Keratinocyte (primary cell): ENCODE measurements at regions not wholly inside any gene's neighbourhood (a gene's known extent, or its start where the extent isn't known, plus 50 kb on each side); places are given as distances from the start of the nearest gene placed in this dataset.
A peak's percentile ranks its signal among the peaks of the same experiment; 100 is the strongest.

Source experiments
- DNase-seq: peaks from one replicate; pipeline ENCODE4 v3.0.0-alpha.2; 2011; ENCODE audit warnings: low read depth, missing footprints, low spot score
- FAIRE-seq: peaks from 2 replicates; lab custom pipeline; 2011; peaks lifted over from hg19 to GRCh38; lab: Jason Lieb, UNC
- H2AFZ ChIP-seq: 2 replicates; pipeline ENCODE4 v1.6.0; 2012; ENCODE audit warnings: low read length, control low read depth, inconsistent platforms; ENCODE audit not compliant: control insufficient read depth
- H3K27ac ChIP-seq: 2 replicates; pipeline ENCODE4 v1.5.1; 2011; ENCODE audit warnings: low read length; ENCODE audit not compliant: control insufficient read depth, insufficient read depth
- H3K27me3 ChIP-seq: 3 replicates; pipeline ENCODE4 v1.6.0; 2011; ENCODE audit warnings: low read length; ENCODE audit not compliant: control insufficient read depth, insufficient read depth; ENCODE audit errors: extremely low read depth
- H3K36me3 ChIP-seq, 2 experiments: 2 replicates in 1 of 2; 3 replicates in 1 of 2; pipeline ENCODE4 v1.5.1; 2011; ENCODE audit warnings: low read length in 2 of 2, mild to moderate bottlenecking in 1 of 2; ENCODE audit not compliant: control insufficient read depth in 2 of 2, insufficient read depth in 2 of 2; ENCODE audit errors: extremely low read depth in 1 of 2
- H3K4me1 ChIP-seq: 3 replicates; pipeline ENCODE4 v1.5.1; 2011; ENCODE audit warnings: low read length; ENCODE audit not compliant: control insufficient read depth, insufficient read depth; ENCODE audit errors: extremely low read depth
- H3K4me2 ChIP-seq: 3 replicates; pipeline ENCODE4 v1.6.0; 2011; ENCODE audit warnings: low read depth, low read length; ENCODE audit not compliant: control insufficient read depth, insufficient read depth; ENCODE audit errors: extremely low read depth
- H3K4me3 ChIP-seq, 3 experiments: fragments of 200-600 bp in 1 of 3; sonication (generic) in 1 of 3; 2 replicates in 2 of 3; 3 replicates in 1 of 3; pipeline ENCODE4 v1.5.1; 2011 to 2016; ENCODE audit warnings: low read length in 3 of 3, mild to moderate bottlenecking in 3 of 3, control low read depth in 2 of 3, inconsistent platforms in 1 of 3, low read depth in 1 of 3, mixed read lengths in 1 of 3, mixed run types in 1 of 3, moderate library complexity in 1 of 3; ENCODE audit not compliant: control insufficient read depth in 2 of 3, insufficient read depth in 2 of 3; ENCODE audit errors: extremely low read depth in 1 of 3
- H3K79me2 ChIP-seq: 2 replicates; pipeline ENCODE4 v1.6.0; 2012; ENCODE audit warnings: low read length; ENCODE audit not compliant: control insufficient read depth, insufficient read depth
- H3K9ac ChIP-seq: 3 replicates; pipeline ENCODE4 v1.6.0; 2011; ENCODE audit warnings: low read length; ENCODE audit not compliant: control insufficient read depth, insufficient read depth; ENCODE audit errors: extremely low read depth
- H3K9me1 ChIP-seq: 3 replicates; pipeline ENCODE4 v1.6.0; 2011; ENCODE audit warnings: low read length; ENCODE audit not compliant: control insufficient read depth, insufficient read depth; ENCODE audit errors: extremely low read depth
- H3K9me3 ChIP-seq: 2 replicates; pipeline ENCODE4 v1.5.1; 2012; ENCODE audit warnings: low read depth, low read length; ENCODE audit not compliant: control insufficient read depth
- H4K20me1 ChIP-seq: 3 replicates; pipeline ENCODE4 v1.6.0; 2011; ENCODE audit warnings: low read length; ENCODE audit not compliant: control insufficient read depth, insufficient read depth; ENCODE audit errors: extremely low read depth
- EZH2 ChIP-seq: IDR thresholded peaks from one replicate; pipeline ENCODE4 v1.6.1; 2012; ENCODE audit warnings: inconsistent platforms, mild to moderate bottlenecking, low read length, moderate library complexity
- dilution Hi-C: fragments of 300-500 bp; cut with MboI; formaldehyde crosslinking; loops from one replicate; pipeline ENCODE4 v1.7.0; 2020; ENCODE audit warnings: low sequenced_read_pairs; ENCODE audit not compliant: extremely low pct_ligation_motif_present
- TF ChIP-seq, protein P1 (sequence below), 3 experiments: IDR thresholded peaks in 1 of 3; conservative IDR thresholded peaks in 1 of 3; optimal IDR thresholded peaks in 1 of 3; 2 replicates in 2 of 3; 3 replicates in 1 of 3; pipeline versions ENCODE3 to v1.5.1; 2011; ENCODE audit warnings: low read length in 3 of 3, mild to moderate bottlenecking in 3 of 3, moderate library complexity in 2 of 3, control low read depth in 1 of 3, inconsistent platforms in 1 of 3; ENCODE audit not compliant: insufficient read depth in 2 of 3; ENCODE audit errors: extremely low read depth in 1 of 3

DNA sequence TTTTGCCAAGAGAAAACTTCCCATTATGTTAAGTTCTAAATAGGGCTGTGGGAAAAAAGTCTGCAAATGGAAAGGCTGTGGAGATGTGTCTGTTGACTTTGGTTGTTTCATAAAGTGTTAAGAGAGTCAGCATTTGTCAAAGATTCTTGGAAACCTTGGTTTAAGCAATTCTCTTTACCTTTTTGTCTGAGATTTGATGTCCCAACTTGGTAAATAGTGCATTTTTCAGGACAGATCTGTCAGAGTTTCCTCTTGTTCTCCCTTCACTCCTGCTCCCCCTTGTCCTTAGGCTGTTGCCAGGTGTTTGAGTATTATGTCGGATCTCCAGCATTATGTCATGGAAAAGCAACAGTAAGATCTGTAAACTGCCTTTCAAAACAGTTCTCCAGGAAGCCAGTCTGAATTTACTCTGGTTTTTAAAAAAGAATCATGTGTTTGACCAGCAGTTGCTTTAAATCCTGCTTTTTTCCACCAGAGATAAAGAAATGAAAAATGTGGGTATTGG is 79.1 kb upstream of the ADAMTSL1 start:
- Histone ChIP-seq H3K9ac (no peak overlapping the region), H3K9me3 (no peaks in the 10 kb centered on the region), H4K20me1 (no peaks in the 10 kb centered on the region), H3K27me3 (no peaks in the 10 kb centered on the region), H3K27ac (no peak overlapping the region), H3K79me2 (no peaks in the 10 kb centered on the region), H3K4me3 (no peak overlapping the region), H3K4me1 (peaks cover 14% of the 10 kb centered on the region), H3K36me3 (no peaks in the 10 kb centered on the region), H3K9me1 (no peaks in the 10 kb centered on the region), H3K4me2 (no peak overlapping the region), H2AFZ (no peak overlapping the region)
- dilution Hi-C loops = loop anchor here (25.0 kb wide), 1 partner anchor 92 kb away; no protein-coding TSS in a partner anchor
- TF ChIP-seq, protein P1, sequence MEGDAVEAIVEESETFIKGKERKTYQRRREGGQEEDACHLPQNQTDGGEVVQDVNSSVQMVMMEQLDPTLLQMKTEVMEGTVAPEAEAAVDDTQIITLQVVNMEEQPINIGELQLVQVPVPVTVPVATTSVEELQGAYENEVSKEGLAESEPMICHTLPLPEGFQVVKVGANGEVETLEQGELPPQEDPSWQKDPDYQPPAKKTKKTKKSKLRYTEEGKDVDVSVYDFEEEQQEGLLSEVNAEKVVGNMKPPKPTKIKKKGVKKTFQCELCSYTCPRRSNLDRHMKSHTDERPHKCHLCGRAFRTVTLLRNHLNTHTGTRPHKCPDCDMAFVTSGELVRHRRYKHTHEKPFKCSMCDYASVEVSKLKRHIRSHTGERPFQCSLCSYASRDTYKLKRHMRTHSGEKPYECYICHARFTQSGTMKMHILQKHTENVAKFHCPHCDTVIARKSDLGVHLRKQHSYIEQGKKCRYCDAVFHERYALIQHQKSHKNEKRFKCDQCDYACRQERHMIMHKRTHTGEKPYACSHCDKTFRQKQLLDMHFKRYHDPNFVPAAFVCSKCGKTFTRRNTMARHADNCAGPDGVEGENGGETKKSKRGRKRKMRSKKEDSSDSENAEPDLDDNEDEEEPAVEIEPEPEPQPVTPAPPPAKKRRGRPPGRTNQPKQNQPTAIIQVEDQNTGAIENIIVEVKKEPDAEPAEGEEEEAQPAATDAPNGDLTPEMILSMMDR (optimal IDR thresholded peaks at IDR 0.05 in 1 of 3, IDR thresholded peaks at IDR 0.05 in 1 of 3, conservative IDR thresholded peaks at IDR 0.05 in 1 of 3; ENCODE audit: extremely low read depth in 1 of 3, insufficient read depth in 2 of 3, low read length in 3 of 3) = no peak
- no peak for TF ChIP-seq EZH2
- no peak for DNase-seq
- no peak for FAIRE-seq

DNA sequence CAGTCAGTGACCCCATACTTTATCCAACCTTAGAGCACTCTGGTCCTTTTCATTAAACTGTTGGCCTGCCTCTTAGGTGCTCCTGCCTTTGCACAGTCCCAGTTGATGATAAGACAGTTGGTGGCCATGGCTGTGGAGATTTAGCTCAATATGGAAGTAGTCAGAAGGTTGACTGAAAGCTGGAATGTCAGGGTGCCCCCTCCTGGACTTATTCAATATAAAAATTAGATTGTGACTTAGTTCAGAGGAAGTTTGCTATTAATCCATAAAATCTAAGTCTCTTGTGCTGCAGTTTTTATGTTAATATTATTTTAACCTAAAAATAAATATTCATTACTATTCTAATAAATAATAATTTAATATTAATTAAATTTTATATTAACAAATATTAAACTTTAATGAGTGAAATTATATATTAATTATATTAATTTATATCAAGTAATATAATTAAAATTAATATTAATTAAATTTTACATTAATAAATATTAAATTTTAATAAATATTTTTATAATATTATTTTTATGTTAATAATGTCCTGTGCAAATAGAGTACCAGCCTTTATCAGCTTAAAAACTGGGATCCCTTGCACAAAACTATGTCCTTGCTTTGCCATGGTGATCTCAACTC is 77.7 kb upstream of the ADAMTSL1 start:
- TF ChIP-seq, protein P1 (optimal IDR thresholded peaks at IDR 0.05 in 1 of 3, IDR thresholded peaks at IDR 0.05 in 1 of 3, conservative IDR thresholded peaks at IDR 0.05 in 1 of 3; ENCODE audit: extremely low read depth in 1 of 3, insufficient read depth in 2 of 3, low read length in 3 of 3) = peak in 2 of 3 experiments; percentile 6 to 32
- no peak for TF ChIP-seq EZH2
- no peaks in the 10 kb centered on the region for H4K20me1 ChIP-seq
- DNase-seq (no peak), FAIRE-seq (no peak)
- dilution Hi-C loops = loop anchor here (25.0 kb wide), 1 partner anchor 91 kb away; no protein-coding TSS in a partner anchor
- no peaks in the 10 kb centered on the region for H3K9me3 ChIP-seq
- no peaks in the 10 kb centered on the region for H3K36me3 ChIP-seq
- H3K4me2 ChIP-seq = no peak overlapping the region
- no peak overlapping the region for H2AFZ ChIP-seq
- H3K27ac ChIP-seq = no peak overlapping the region
- no peak overlapping the region for H3K9ac ChIP-seq
- H3K27me3 ChIP-seq = no peaks in the 10 kb centered on the region
- no peaks in the 10 kb centered on the region for H3K79me2 ChIP-seq
- H3K4me3 ChIP-seq = no peak overlapping the region
- H3K9me1 ChIP-seq = no peaks in the 10 kb centered on the region
- peaks cover 14% of the 10 kb centered on the region for H3K4me1 ChIP-seq
